ENCODE measurements at regions not wholly inside any gene's neighbourhood (a gene's known extent, or its start where the extent isn't known, plus 50 kb on each side); places are given as distances from the start of the nearest gene placed in this dataset.

- Histone ChIP-seq H3K9me2 (no peaks in the 10 kb centered on the region), H3K27me3 (ENCODE audit: insufficient read depth) (no peaks in the 10 kb centered on the region), H3K9ac (no peak overlapping the region), H3K9me3 (no peaks in the 10 kb centered on the region), H3K4me2 (no peak overlapping the region), H2AFZ (ENCODE audit: low read depth) (no peak overlapping the region), H3K27ac (ENCODE audit: low read depth in 2 of 2, low read length in 1 of 2) (no peak overlapping the region), H3K36me3 (replicated peaks in 1 of 2; ENCODE audit: control insufficient read depth in 1 of 2, insufficient read depth in 2 of 2, low read length in 1 of 2) (no peaks in the 10 kb centered on the region), H3K79me2 (ENCODE audit: insufficient read depth) (no peaks in the 10 kb centered on the region; the same call in 1 of the 2 replicates), H3K4me3 (ENCODE audit: low read depth in 2 of 2, low read length in 1 of 2) (no peak overlapping the region), H4K20me1 (ENCODE audit: insufficient read depth) (no peaks in the 10 kb centered on the region), H3K4me1 (ENCODE audit: control insufficient read depth in 1 of 2, insufficient read depth in 2 of 2, low read depth in 1 of 2, low read length in 1 of 2) (no peaks in the 10 kb centered on the region; a peak in 1 of 4 replicates), H3F3A (replicated peaks; ENCODE audit: insufficient read depth) (no peaks in the 10 kb centered on the region)
- ChIA-PET CTCF (interaction anchor here (0.6 to 1.0 kb wide), 4 partner anchors 11 to 369 kb away, joined by 3 to 4 read pairs (median 3); no protein-coding TSS in a partner anchor), POLR2A (no interaction called here)
- TF ChIP-seq JUND (IDR thresholded peaks at IDR 0.05) (no peak), PBX3 (IDR thresholded peaks at IDR 0.05) (no peak), POLR2AphosphoS5 (IDR thresholded peaks at IDR 0.05; ENCODE audit: low read depth, low read length) (no peak), ELF1 (IDR thresholded peaks at IDR 0.05) (no peak), RXRA (IDR thresholded peaks at IDR 0.05; ENCODE audit: borderline replicate concordance, low read depth) (no peak), MAX (IDR thresholded peaks at IDR 0.05; ENCODE audit: low read depth) (no peak), ZBTB33 (IDR thresholded peaks at IDR 0.05; ENCODE audit: borderline replicate concordance, low read depth) (no peak), TEAD4 (IDR thresholded peaks at IDR 0.05; ENCODE audit: borderline replicate concordance, insufficient read depth) (no peak), EZH2phosphoT487 (IDR thresholded peaks at IDR 0.05; ENCODE audit: borderline replicate concordance, low read depth) (no peak), FOXJ3 (CRISPR knock-in tag; IDR thresholded peaks at IDR 0.05) (no peak), CTCF (IDR thresholded peaks at IDR 0.05) (no peak), CHD2 (IDR thresholded peaks at IDR 0.05; ENCODE audit: low read length, partially characterized antibody) (no peak), REST (IDR thresholded peaks at IDR 0.05; ENCODE audit: low read depth, low read length) (no peak), RCOR1 (IDR thresholded peaks at IDR 0.05; ENCODE audit: low read length) (no peak), TAF1 (IDR thresholded peaks at IDR 0.05; ENCODE audit: borderline replicate concordance, low read depth, low read length) (no peak), YY1 (IDR thresholded peaks at IDR 0.05; ENCODE audit: low read depth) (no peak)
- DNase-seq, result no peak
These were observed 138.7 kb upstream of the KRR1 start for GRCh38 chr12:75650100-75650499.
